IMR-90 (cell line): ENCODE measurements at regions not wholly inside any gene's neighbourhood (a gene's known extent, or its start where the extent isn't known, plus 50 kb on each side); places are given as distances from the start of the nearest gene placed in this dataset.

Experiments used
- ATAC-seq: fragments of 200-7000 bp; cut with Tn5 transposase; 2 replicates; pipeline ENCODE4 v1.9.1; 2020; ENCODE audit warnings: low read depth, mild to moderate bottlenecking, moderate library complexity
- BruUV-seq: library from RNA; stranded (reverse); fragments of 400-500 nt; replicated peaks from 2 replicates; lab custom pipeline; 2021; lab: Mats Ljungman, UMichigan
- CTCF ChIA-PET: fragments of 300-600 bp; formaldehyde crosslinking; extraction: SDS; loops from one replicate; lab custom pipeline; 2021; ENCODE audit warnings: antibody characterized with exemption; lab: Yijun Ruan, JAX
- POLR2A ChIA-PET: fragments of 300-600 bp; sonication (Branson Sonifier 250); formaldehyde crosslinking; loops from one replicate; lab custom pipeline; 2022; ENCODE audit warnings: antibody characterized with exemption; ENCODE audit not compliant: unreplicated experiment; lab: Charles Lee
- DNase-seq: peaks from one replicate; pipeline ENCODE4 v3.0.0; 2013
- H2AFZ ChIP-seq: replicated peaks from 2 replicates; pipeline ENCODE3; 2013; ENCODE audit warnings: low read length, mild to moderate bottlenecking; ENCODE audit not compliant: poor library complexity
- H2AK5ac ChIP-seq: 2 replicates; pipeline ENCODE4 v1.6.1; 2013; ENCODE audit warnings: low read depth, low read length, inconsistent platforms
- H2AK9ac ChIP-seq: replicated peaks from 2 replicates; pipeline ENCODE3; 2013; ENCODE audit warnings: mild to moderate bottlenecking, low read depth, low read length, moderate library complexity; ENCODE audit not compliant: poor library complexity
- H2BK120ac ChIP-seq: 2 replicates; pipeline ENCODE4 v1.6.1; 2013; ENCODE audit warnings: low read depth, low read length, inconsistent platforms
- H2BK15ac ChIP-seq: 3 replicates; pipeline ENCODE4 v1.6.1; 2013; ENCODE audit warnings: low read depth, low read length, inconsistent platforms
- H2BK20ac ChIP-seq: 2 replicates; pipeline ENCODE4 v1.6.1; 2013; ENCODE audit warnings: low read depth, mild to moderate bottlenecking, inconsistent platforms, low read length, moderate library complexity
- H2BK5ac ChIP-seq: 2 replicates; pipeline ENCODE4 v1.6.1; 2013; ENCODE audit warnings: mild to moderate bottlenecking, low read depth, low read length, inconsistent platforms; ENCODE audit not compliant: poor library complexity, severe bottlenecking
- H3K14ac ChIP-seq: replicated peaks from 2 replicates; pipeline ENCODE4 v1.6.1; 2013; ENCODE audit warnings: low read depth, low read length, inconsistent platforms
- H3K18ac ChIP-seq: 2 replicates; pipeline ENCODE4 v1.6.1; 2013; ENCODE audit warnings: low read depth, low read length, control low read depth
- H3K23ac ChIP-seq: 2 replicates; pipeline ENCODE4 v1.6.1; 2013; ENCODE audit warnings: low read depth, low read length, inconsistent platforms
- H3K27ac ChIP-seq: 2 replicates; pipeline ENCODE4 v1.5.1; 2013; ENCODE audit warnings: mild to moderate bottlenecking, control low read depth, low read length; ENCODE audit not compliant: insufficient read depth
- H3K27me3 ChIP-seq: 2 replicates; pipeline ENCODE4 v1.6.1; 2013; ENCODE audit warnings: low read length; ENCODE audit not compliant: control insufficient read depth, insufficient read depth
- H3K36me3 ChIP-seq: 2 replicates; pipeline ENCODE4 v1.6.1; 2013; ENCODE audit warnings: low read length, mixed read lengths; ENCODE audit not compliant: control insufficient read depth, insufficient read depth
- H3K4ac ChIP-seq: 2 replicates; pipeline ENCODE4 v1.6.1; 2013; ENCODE audit warnings: low read depth, low read length, inconsistent platforms
- H3K4me1 ChIP-seq: 2 replicates; pipeline ENCODE4 v1.6.1; 2013; ENCODE audit warnings: low read length, mixed read lengths; ENCODE audit not compliant: control insufficient read depth, insufficient read depth
- H3K4me2 ChIP-seq: 2 replicates; pipeline ENCODE4 v1.6.1; 2013; ENCODE audit warnings: low read depth, mild to moderate bottlenecking, control low read depth, low read length, moderate library complexity
- H3K4me3 ChIP-seq: 2 replicates; pipeline ENCODE4 v1.5.1; 2013; ENCODE audit warnings: low read depth, mild to moderate bottlenecking, control low read depth, low read length, moderate library complexity; ENCODE audit not compliant: insufficient read depth
- H3K56ac ChIP-seq: 2 replicates; pipeline ENCODE4 v1.6.1; 2013; ENCODE audit warnings: low read length, inconsistent platforms; ENCODE audit not compliant: insufficient read depth; ENCODE audit errors: extremely low read depth
- H3K79me1 ChIP-seq, 2 experiments: 2 replicates each; pipeline ENCODE4 v1.6.1; 2013; ENCODE audit warnings: low read length in 2 of 2, inconsistent platforms in 1 of 2, low read depth in 1 of 2
- H3K9ac ChIP-seq: 2 replicates; pipeline ENCODE4 v1.6.1; 2013; ENCODE audit warnings: low read depth, low read length, control low read depth
- H3K9me1 ChIP-seq: 2 replicates; pipeline ENCODE4 v1.6.1; 2013; ENCODE audit warnings: low read length, inconsistent platforms; ENCODE audit not compliant: insufficient read depth
- H3K9me3 ChIP-seq: 2 replicates; pipeline ENCODE4 v1.6.1; 2013; ENCODE audit warnings: low read length; ENCODE audit not compliant: control insufficient read depth, insufficient read depth
- H4K20me1 ChIP-seq: 2 replicates; pipeline ENCODE4 v1.6.1; 2013; ENCODE audit warnings: low read length, inconsistent platforms; ENCODE audit not compliant: insufficient read depth
- H4K5ac ChIP-seq: 2 replicates; pipeline ENCODE4 v1.6.1; 2013; ENCODE audit warnings: mild to moderate bottlenecking, low read depth, low read length, control low read depth
- H4K8ac ChIP-seq, 2 experiments: 2 replicates each; pipeline ENCODE4 v1.6.1; 2013; ENCODE audit warnings: low read depth in 2 of 2, low read length in 2 of 2, control low read depth in 1 of 2, inconsistent platforms in 1 of 2
- H4K91ac ChIP-seq: 2 replicates; pipeline ENCODE4 v1.6.1; 2013; ENCODE audit warnings: low read depth, low read length, inconsistent platforms; ENCODE audit not compliant: insufficient read depth
- CEBPB ChIP-seq: IDR thresholded peaks from 2 replicates; pipeline ENCODE4 v1.6.1; 2012; ENCODE audit warnings: low read depth, low read length, improper control_type of control experiment
- CHD1 ChIP-seq: IDR thresholded peaks from 2 replicates; pipeline ENCODE4 v1.6.1; 2012; ENCODE audit warnings: low read depth, low read length, improper control_type of control experiment
- FOS ChIP-seq: fragments of 150-350 bp; IDR thresholded peaks from 2 replicates; pipeline ENCODE4 v1.6.1; 2016; ENCODE audit warnings: low read depth, low read length
- MAFK ChIP-seq: IDR thresholded peaks from 2 replicates; pipeline ENCODE4 v1.6.1; 2012; ENCODE audit warnings: low read depth, low read length, improper control_type of control experiment
- MAZ ChIP-seq: IDR thresholded peaks from 2 replicates; pipeline ENCODE4 v1.6.1; 2012; ENCODE audit warnings: low read depth, mild to moderate bottlenecking, low read length, improper control_type of control experiment, moderate library complexity, borderline replicate concordance
- NFE2L2 ChIP-seq: fragments of 150-350 bp; IDR thresholded peaks from 2 replicates; pipeline ENCODE4 v1.6.1; 2016; ENCODE audit warnings: low read depth, mild to moderate bottlenecking, low read length
- POLR2A ChIP-seq: IDR thresholded peaks from 2 replicates; pipeline ENCODE4 v1.6.1; 2012; ENCODE audit warnings: mild to moderate bottlenecking, low read depth, low read length
- RAD21 ChIP-seq: IDR thresholded peaks from 2 replicates; pipeline ENCODE4 v1.6.1; 2012; ENCODE audit warnings: low read length, improper control_type of control experiment
- RCOR1 ChIP-seq: IDR thresholded peaks from 2 replicates; pipeline ENCODE4 v1.6.1; 2012; ENCODE audit warnings: mild to moderate bottlenecking, low read length, improper control_type of control experiment; ENCODE audit not compliant: insufficient replicate concordance
- RFX5 ChIP-seq: IDR thresholded peaks from 2 replicates; pipeline ENCODE4 v1.8.0; 2012; ENCODE audit warnings: low read depth, mild to moderate bottlenecking, low read length, moderate library complexity
- WGBS, 2 experiments: methylation state at CpG; one replicate each; pipeline versions ENCODE4 v1.1.5 to v1.1.7; 2013; ENCODE audit warnings: missing lambda C conversion rate in 2 of 2; ENCODE audit not compliant: insufficient read length in 1 of 2; ENCODE audit errors: extremely low coverage in 2 of 2; 5-methylcytosine and 5-hydroxymethylcytosine counted together
- dilution Hi-C: fragments of 300-500 bp; cut with HindIII; formaldehyde crosslinking; loops from one replicate; pipeline ENCODE4 v1.14.3; 2018; ENCODE audit warnings: low sequenced_read_pairs; ENCODE audit not compliant: unreplicated experiment
- in situ Hi-C: fragments of 300-500 bp; cut with MboI; formaldehyde crosslinking; loops from 3 replicates; pipeline ENCODE4 v1.14.3; 2019; ENCODE audit warnings: low sequenced_read_pairs, inconsistent platforms, mixed read lengths
- intact Hi-C: fragments of 100-400 bp; cut with micrococcal nuclease; formaldehyde crosslinking; loops from 2 replicates; pipeline ENCODE4 v1.10.0; 2022

- BruUV-seq = no TSS peak
- Histone ChIP-seq H2AK5ac (no peak overlapping the region), H3K4me1 (no peaks in the 10 kb centered on the region), H3K14ac (no peak overlapping the region), H3K9me3 (peaks cover 36% of the 10 kb centered on the region), H3K4me3 (no peak overlapping the region), H3K9ac (no peak overlapping the region), H2BK20ac (no peak overlapping the region), H4K5ac (no peak overlapping the region), H3K9me1 (no peaks in the 10 kb centered on the region), H3K23ac (no peak overlapping the region), H3K27me3 (no peaks in the 10 kb centered on the region), H2AK9ac (no peak overlapping the region), H3K4me2 (no peak overlapping the region), H3K4ac (no peak overlapping the region), H3K18ac (no peak overlapping the region), H2BK120ac (no peak overlapping the region), H3K56ac (no peak overlapping the region), H3K36me3 (no peaks in the 10 kb centered on the region), H2BK15ac (no peak overlapping the region), H4K20me1 (no peaks in the 10 kb centered on the region), H3K79me1 (no peaks in the 10 kb centered on the region), H2BK5ac (no peak overlapping the region), H2AFZ (no peak overlapping the region), H4K91ac (no peak overlapping the region), H4K8ac (no peak overlapping the region), H3K27ac (no peak overlapping the region)
- TF ChIP-seq CHD1 (no peak), MAZ (no peak), RCOR1 (no peak), MAFK (no peak), RAD21 (no peak), POLR2A (no peak), FOS (no peak), NFE2L2 (no peak), CEBPB (no peak), RFX5 (no peak)
- ATAC-seq = no peak
- WGBS, 2 experiments = no CpG with 5 or more reads among the region's 7 CpGs
- intact Hi-C loops = no loop called here
- POLR2A ChIA-PET = no interaction called here
- in situ Hi-C loops = no loop called here
- CTCF ChIA-PET = no interaction called here
- dilution Hi-C loops = no loop called here
- DNase-seq = no peak
Observed at GRCh38 chr2:129374452-129374851, 605.0 kb upstream of the RAB6C start.
